ENCODE measurements at regions not wholly inside any gene's neighbourhood (a gene's known extent, or its start where the extent isn't known, plus 50 kb on each side); places are given as distances from the start of the nearest gene placed in this dataset.
"Not testable (repeated sequence)": the region's sequence is repeated elsewhere in the genome, so short reads cannot be mapped to it uniquely, and the experiment has no call there.

GRCh38 chr21:23861911-23862504, 1745.3 kb downstream of the MRPL39 start:
- DNase-seq, result no peak

GRCh38 chr21:23858878-23859277, 1748.4 kb downstream of the MRPL39 start:
- DNase-seq, result no peak

DNA sequence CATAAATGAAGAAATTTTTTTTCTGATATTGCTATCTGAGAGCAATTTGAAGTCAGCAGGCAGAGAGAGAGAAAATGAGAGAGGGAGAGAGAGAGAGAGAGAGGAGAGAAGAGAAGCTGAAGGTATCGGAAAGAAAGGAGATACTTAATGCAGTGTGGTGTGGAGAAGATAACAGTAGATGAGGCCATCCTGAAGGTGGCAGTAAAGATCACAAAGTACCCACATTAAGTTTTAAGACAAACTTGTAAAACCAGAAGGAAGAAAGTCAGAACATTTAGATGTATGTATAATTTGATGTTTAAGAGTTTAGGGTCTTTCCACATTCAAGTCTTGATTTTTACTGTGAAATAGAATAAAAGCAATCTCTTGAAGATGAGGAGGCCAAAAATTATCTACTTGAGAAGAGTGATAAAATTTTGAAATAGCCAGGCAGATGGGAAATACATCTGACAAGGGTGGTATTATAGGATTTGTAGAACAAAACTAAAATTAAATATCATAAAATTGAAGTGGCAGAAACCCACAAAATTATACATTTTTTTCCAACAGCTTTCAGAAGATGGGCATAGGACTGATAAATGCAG, 1753.4 kb downstream of the MRPL39 start:
- peak; percentile 30 for DNase-seq

DNA sequence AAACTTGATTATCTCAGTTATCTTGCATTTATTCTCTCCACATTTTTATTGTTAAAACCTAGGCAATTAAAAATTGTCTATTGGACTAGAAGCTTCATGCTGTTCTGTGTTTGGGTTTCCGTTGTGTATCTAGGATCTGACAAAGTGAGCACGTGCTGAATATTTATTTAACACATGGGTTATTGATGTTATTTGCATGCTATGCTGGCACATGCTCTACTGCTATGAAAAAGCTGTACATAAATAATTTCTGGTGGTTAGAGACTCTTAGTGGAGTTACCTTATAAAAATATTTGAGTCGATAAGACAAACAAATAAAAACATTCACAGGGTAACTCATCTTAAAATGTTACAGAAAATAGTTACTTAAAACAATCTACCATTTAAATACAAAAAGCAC, 1769.7 kb downstream of the MRPL39 start:
- DNase-seq, result no peak

GRCh38 chr21:23822760-23823159, 1784.5 kb downstream of the MRPL39 start:
- no peak for DNase-seq

- no peak for DNase-seq
Observed at GRCh38 chr21:23817337-23817736, 1789.9 kb downstream of the MRPL39 start.

DNA sequence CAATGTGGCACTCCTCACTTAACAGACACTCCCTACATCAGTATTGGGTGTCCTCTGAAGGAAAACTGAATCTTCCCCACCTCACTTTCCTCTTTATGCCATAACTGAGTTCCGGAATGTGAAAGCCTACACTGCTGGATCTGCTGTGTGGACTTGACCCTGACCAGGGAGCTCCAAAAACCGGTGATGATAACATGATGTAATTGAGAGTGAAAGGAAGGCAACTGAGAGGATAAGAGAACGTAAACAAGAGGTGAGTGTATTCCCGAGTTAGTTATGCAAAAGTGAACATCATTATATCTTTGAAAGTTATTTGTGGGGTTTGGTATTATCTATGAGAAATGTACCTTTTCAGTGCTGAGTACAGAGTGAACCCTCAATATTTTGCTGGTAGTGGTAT, 1794.8 kb downstream of the MRPL39 start:
- DNase-seq, result no peak

DNA sequence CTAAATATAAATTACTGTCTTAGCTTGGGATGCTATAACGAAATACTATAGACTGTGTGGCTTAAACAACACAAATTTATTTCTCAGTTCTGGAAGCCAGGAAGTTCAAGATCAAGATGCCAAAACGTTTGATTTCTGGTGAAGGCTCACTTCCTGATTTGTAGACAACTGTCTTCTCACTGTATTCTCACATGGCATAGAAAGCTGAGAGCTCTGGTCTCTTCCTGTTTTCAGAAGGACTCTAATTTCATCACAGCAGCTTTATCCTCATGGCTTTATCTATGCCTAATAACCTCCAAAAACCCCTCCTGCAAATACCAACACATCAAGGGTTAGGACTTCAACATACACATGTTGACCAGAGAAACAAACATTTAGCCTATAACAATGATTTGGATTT, 1795.5 kb downstream of the MRPL39 start:
- DNase-seq, result no peak

GRCh38 chr21:23809573-23809972, 1797.7 kb downstream of the MRPL39 start:
- no peak for DNase-seq

- DNase-seq, result not testable (repeated sequence)
Observed at GRCh38 chr21:23806966-23807548, 1800.2 kb downstream of the MRPL39 start.

GRCh38 chr21:23804866-23805265, 1802.4 kb downstream of the MRPL39 start:
- no peak for DNase-seq

GRCh38 chr21:23801292-23801691, 1806.0 kb downstream of the MRPL39 start:
- no peak for DNase-seq

GRCh38 chr21:23799376-23799775, 1807.9 kb downstream of the MRPL39 start:
- DNase-seq, result no peak

GRCh38 chr21:23792300-23792699, 1815.0 kb downstream of the MRPL39 start:
- DNase-seq, result no peak

DNA sequence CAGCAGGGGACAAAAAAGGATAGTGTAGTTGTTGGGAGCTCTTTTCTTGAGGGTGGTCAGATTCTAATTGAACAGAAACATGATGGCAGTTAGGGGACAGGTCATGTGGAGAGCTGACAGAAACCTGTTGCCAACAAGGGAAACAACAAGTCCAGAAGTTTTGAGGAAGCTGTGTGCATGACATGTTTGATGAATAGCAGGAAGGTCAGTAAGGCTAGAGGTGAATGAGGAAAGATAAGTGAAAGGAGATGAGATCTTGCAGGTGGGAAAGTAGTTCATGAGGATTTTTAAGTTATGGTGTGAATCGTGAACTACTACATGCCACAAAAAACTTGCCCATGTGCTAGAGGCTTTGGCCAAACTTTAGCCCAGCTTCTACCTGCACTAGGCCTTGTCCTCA, 1817.4 kb downstream of the MRPL39 start:
- DNase-seq, result no peak

- DNase-seq, result no peak
Observed at GRCh38 chr21:23780326-23780725, 1827.0 kb downstream of the MRPL39 start.

DNA sequence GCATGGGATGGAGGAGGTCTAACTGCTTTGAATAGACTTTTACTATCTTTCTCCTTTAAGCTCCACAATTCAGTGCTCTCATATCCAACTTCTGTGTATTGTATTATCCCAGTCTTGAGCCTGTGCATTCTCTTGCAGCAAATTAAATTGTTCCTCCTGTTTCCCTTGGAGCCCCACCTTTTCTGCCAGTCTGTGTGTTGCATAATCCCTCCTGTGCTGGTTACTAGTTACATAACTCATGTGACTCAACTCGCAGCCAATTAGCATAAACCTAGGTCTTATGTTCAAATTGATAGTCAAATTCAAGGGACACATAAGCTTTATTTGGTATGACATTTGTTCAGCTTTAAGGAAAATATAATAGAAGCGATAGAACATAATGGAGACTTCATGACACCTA, 1863.5 kb downstream of the MRPL39 start:
- DNase-seq, result no peak

DNA sequence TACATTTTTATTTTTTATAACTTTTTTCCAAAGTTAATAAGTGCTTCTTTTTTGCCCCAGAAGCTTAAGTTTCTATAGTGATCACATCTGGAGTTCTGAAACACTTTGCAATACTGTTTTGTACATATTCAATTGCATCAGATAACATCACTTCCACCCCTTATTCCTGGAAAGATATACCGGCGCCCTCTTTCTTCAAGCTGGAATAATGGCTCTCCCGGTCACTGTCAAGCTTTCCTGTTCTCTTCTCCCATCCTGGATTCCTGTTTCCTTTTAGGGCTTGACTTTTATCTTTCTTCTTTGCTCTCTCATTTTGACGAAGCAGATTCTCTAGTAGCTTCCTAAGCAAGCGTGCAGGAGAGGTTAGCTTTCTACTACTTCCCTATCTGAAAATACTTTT, 1866.8 kb downstream of the MRPL39 start:
- DNase-seq, result no peak

DNA sequence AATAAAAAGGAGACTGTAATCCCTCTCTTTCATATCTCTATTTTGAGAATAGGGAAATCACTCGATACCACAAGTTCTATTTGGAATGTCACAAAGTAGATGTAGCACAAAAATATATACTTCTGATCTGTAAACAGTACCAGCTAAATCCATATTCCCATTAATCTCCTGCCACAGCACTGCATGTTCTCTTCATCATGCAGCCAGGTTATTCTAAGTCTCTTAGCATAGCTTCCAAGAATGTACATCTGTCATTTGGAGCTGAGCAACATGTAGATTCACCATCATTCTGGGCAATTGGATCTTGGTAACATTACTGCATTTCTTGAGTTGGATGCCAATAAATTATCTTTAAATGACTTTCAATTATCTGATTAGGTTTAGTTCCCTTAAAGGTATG, 1874.5 kb downstream of the MRPL39 start:
- no peak for DNase-seq

DNA sequence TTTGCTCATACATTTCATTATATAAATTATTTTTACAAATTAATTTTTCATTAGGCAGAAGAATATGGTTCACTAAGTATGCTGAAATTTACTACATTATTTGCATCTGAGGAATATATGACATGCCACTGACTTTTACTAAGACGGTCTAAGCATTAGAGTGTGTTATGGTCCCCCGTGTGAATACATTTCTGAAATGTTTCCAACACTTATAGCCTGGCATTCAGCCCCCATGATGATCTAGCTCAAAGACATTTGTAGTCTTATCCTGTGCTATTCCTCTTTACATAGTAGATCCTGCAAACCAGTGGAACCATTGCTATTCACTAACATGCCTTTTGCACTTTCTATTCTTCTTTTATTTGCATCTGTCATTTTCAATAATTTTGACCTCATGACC, 1878.0 kb downstream of the MRPL39 start:
- DNase-seq, result no peak

GRCh38 chr21:23725576-23725975, 1881.7 kb downstream of the MRPL39 start:
- no peak for DNase-seq

GRCh38 chr21:23718446-23719285, 1888.6 kb downstream of the MRPL39 start:
- peak; percentile 35 for DNase-seq

DNA sequence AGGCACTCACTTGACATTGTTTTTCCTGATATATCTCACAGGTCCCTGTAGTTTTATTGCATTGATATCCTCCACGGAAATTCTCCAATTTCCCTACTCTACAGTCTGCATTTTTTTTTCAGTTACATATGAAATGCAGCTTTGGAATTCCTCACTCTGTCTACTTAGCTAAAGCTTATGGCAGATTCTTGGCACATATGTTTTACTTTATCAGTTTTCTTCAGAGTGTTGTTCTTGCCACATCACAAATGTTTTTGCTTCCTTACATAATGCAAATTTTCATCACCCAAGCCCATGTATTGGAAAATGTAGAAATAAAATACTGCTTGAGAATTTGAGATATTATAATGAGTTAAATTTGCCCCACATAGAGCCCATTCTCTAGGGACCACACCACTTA, 1895.1 kb downstream of the MRPL39 start:
- no peak for DNase-seq

- no peak for DNase-seq
Observed at GRCh38 chr21:23706431-23706830, 1900.8 kb downstream of the MRPL39 start.

Data from hindlimb muscle (tissue), 1 donor.